HCT116 (cell line): ENCODE measurements at regions not wholly inside any gene's neighbourhood (a gene's known extent, or its start where the extent isn't known, plus 50 kb on each side); places are given as distances from the start of the nearest gene placed in this dataset.

Experiments used
- ATAC-seq: fragments of 200-7000 bp; cut with Tn5 transposase; 2 replicates; pipeline ENCODE4 v1.9.1; 2020; ENCODE audit warnings: mild to moderate bottlenecking, moderate library complexity
- BruUV-seq: library from RNA; stranded (reverse); fragments of 400-500 nt; replicated peaks from 2 replicates; lab custom pipeline; 2021; lab: Mats Ljungman, UMichigan
- CTCF ChIA-PET: fragments of 300-600 bp; sonication (Branson Sonifier 250); formaldehyde crosslinking; loops from one replicate; lab custom pipeline; 2021; ENCODE audit warnings: antibody characterized with exemption; lab: Charles Lee
- POLR2A ChIA-PET: fragments of 300-600, 350-600 bp; sonication (Branson Sonifier 250); formaldehyde crosslinking; loops from one replicate; lab custom pipeline; 2021; ENCODE audit warnings: antibody characterized with exemption; lab: Charles Lee
- RAD21 ChIA-PET, 2 experiments: fragments of 300-600 bp; sonication (Branson Sonifier 250); formaldehyde crosslinking; loops; one replicate each; lab custom pipeline; 2023; ENCODE audit warnings: low total read pairs in 2 of 2; ENCODE audit not compliant: uncharacterized antibody in 2 of 2, unreplicated experiment in 2 of 2, low non-redundant PET in 1 of 2; lab: Charles Lee
- DNase-seq: peaks from one replicate; pipeline ENCODE4 v3.0.0-alpha.2; 2010; ENCODE audit warnings: low read depth, low spot score
- H2AFZ ChIP-seq: fragments of 200-600 bp; shearing (Covaris generic), sonication (generic); 2 replicates; pipeline ENCODE4 v1.6.1; 2017; ENCODE audit warnings: low read depth, mixed run types, mixed read lengths, antibody characterized with exemption, low read length; ENCODE audit not compliant: poor library complexity, severe bottlenecking
- H3K27ac ChIP-seq: 2 replicates; pipeline ENCODE4 v1.5.1; 2012; ENCODE audit warnings: low read depth, low read length
- H3K27me3 ChIP-seq: fragments of 200-600 bp; sonication (generic); 2 replicates; pipeline ENCODE4 v1.6.1; 2016; ENCODE audit warnings: mixed run types, low read length, mixed read lengths; ENCODE audit not compliant: insufficient read depth
- H3K36me3 ChIP-seq, 2 experiments: fragments of 200-500 bp in 1 of 2; fragments of 200-600 bp in 1 of 2; sonication (Bioruptor generic) in 1 of 2; sonication (generic) in 1 of 2; 2 replicates each; pipeline versions ENCODE4 v1.5.1 to v1.6.1; 2014 to 2016; ENCODE audit warnings: low read length in 2 of 2, inconsistent platforms in 1 of 2, mixed read lengths in 1 of 2, mixed run types in 1 of 2; ENCODE audit not compliant: insufficient read depth in 2 of 2, control insufficient read depth in 1 of 2
- H3K4me1 ChIP-seq, 2 experiments: fragments of 200-600 bp in 1 of 2; sonication (generic) in 1 of 2; 2 replicates each; pipeline versions ENCODE4 v1.5.1 to v1.6.1; 2012 to 2017; ENCODE audit warnings: low read length in 2 of 2, inconsistent platforms in 1 of 2, mild to moderate bottlenecking in 1 of 2, mixed read lengths in 1 of 2, mixed run types in 1 of 2, moderate library complexity in 1 of 2; ENCODE audit not compliant: insufficient read depth in 2 of 2, control insufficient read depth in 1 of 2
- H3K4me2 ChIP-seq: fragments of 200-600 bp; sonication (generic); 2 replicates; pipeline ENCODE4 v1.6.1; 2017; ENCODE audit warnings: mixed run types, low read length, mixed read lengths
- H3K4me3 ChIP-seq, 2 experiments: fragments of 200-600 bp in 1 of 2; sonication (generic) in 1 of 2; replicated peaks in 1 of 2; 2 replicates each; pipeline ENCODE4 v1.5.1; 2011 to 2016; ENCODE audit warnings: low read length in 2 of 2, control low read depth in 1 of 2, low read depth in 1 of 2, mild to moderate bottlenecking in 1 of 2, mixed read lengths in 1 of 2, mixed run types in 1 of 2
- H3K79me2 ChIP-seq: fragments of 200-600 bp; sonication (generic); 2 replicates; pipeline ENCODE4 v1.6.1; 2017; ENCODE audit warnings: mild to moderate bottlenecking, mixed run types, low read length, moderate library complexity, mixed read lengths; ENCODE audit not compliant: insufficient read depth
- H3K9ac ChIP-seq: fragments of 200-600 bp; sonication (generic); 2 replicates; pipeline ENCODE4 v1.6.1; 2016; ENCODE audit warnings: low read length, mixed read lengths
- H3K9me2 ChIP-seq: fragments of 200-600 bp; sonication (generic), shearing (Covaris generic); 2 replicates; pipeline ENCODE4 v1.6.1; 2017; ENCODE audit warnings: mixed run types, mild to moderate bottlenecking, moderate library complexity; ENCODE audit not compliant: insufficient read depth
- H3K9me3 ChIP-seq, 2 experiments: fragments of 200-500 bp in 1 of 2; fragments of 200-600 bp in 1 of 2; sonication (Bioruptor generic) in 1 of 2; sonication (generic) in 1 of 2; 2 replicates each; pipeline ENCODE4 v1.6.1; 2014 to 2017; ENCODE audit warnings: low read length in 2 of 2, mixed read lengths in 2 of 2, inconsistent platforms in 1 of 2, low read depth in 1 of 2, mild to moderate bottlenecking in 1 of 2, mixed run types in 1 of 2, moderate library complexity in 1 of 2; ENCODE audit not compliant: control insufficient read depth in 1 of 2, insufficient read depth in 1 of 2
- H4K20me1 ChIP-seq: fragments of 200-600 bp; sonication (generic), shearing (Covaris generic); 2 replicates; pipeline ENCODE4 v1.6.1; 2017; ENCODE audit warnings: mixed run types, mild to moderate bottlenecking, moderate library complexity; ENCODE audit not compliant: insufficient read depth
- CBX3 ChIP-seq: IDR thresholded peaks from 2 replicates; pipeline ENCODE4 v1.6.1; 2012; ENCODE audit warnings: low read depth
- CEBPB ChIP-seq: IDR thresholded peaks from 2 replicates; pipeline ENCODE4 v1.6.1; 2012; ENCODE audit warnings: low read depth
- ELF1 ChIP-seq: IDR thresholded peaks from 2 replicates; pipeline ENCODE4 v1.6.1; 2012; ENCODE audit warnings: low read depth, borderline replicate concordance
- FOSL1 ChIP-seq: IDR thresholded peaks from 2 replicates; pipeline ENCODE4 v1.6.1; 2012; ENCODE audit warnings: low read depth
- POLR2A ChIP-seq: IDR thresholded peaks from 2 replicates; pipeline ENCODE4 v1.7.0; 2011; ENCODE audit warnings: borderline replicate concordance; ENCODE audit not compliant: insufficient read depth, insufficient read length; ENCODE audit errors: extremely low read depth
- POLR2AphosphoS5 ChIP-seq: IDR thresholded peaks from 2 replicates; pipeline ENCODE4 v1.6.1; 2011; ENCODE audit warnings: mild to moderate bottlenecking, low read depth, low read length, moderate library complexity
- RAD21 ChIP-seq: IDR thresholded peaks from 2 replicates; pipeline ENCODE4 v1.6.1; 2012; ENCODE audit warnings: low read depth, mild to moderate bottlenecking
- REST ChIP-seq: IDR thresholded peaks from 2 replicates; pipeline ENCODE4 v1.6.1; 2012; ENCODE audit warnings: low read depth
- YY1 ChIP-seq: IDR thresholded peaks from 2 replicates; pipeline ENCODE4 v1.6.1; 2011; ENCODE audit warnings: low read length, low read depth, moderate library complexity, mild to moderate bottlenecking; ENCODE audit not compliant: insufficient replicate concordance; ENCODE audit errors: extremely low read depth
- ZBTB33 ChIP-seq: IDR thresholded peaks from 2 replicates; pipeline ENCODE4 v1.6.1; 2011; ENCODE audit warnings: mild to moderate bottlenecking, low read length, moderate library complexity; ENCODE audit not compliant: insufficient replicate concordance; ENCODE audit errors: extremely low read depth
- ZFX ChIP-seq: fragments of 450-650 bp; IDR thresholded peaks from 2 replicates; pipeline ENCODE4 v1.6.1; 2017
- ZNF274 ChIP-seq: fragments of 200-500 bp; sonication (Bioruptor generic); IDR thresholded peaks from 2 replicates; pipeline ENCODE4 v1.6.1; 2014; ENCODE audit warnings: mild to moderate bottlenecking, low read depth, low read length, inconsistent platforms
- intact Hi-C: fragments of 100-400 bp; cut with micrococcal nuclease; formaldehyde crosslinking; loops from 2 replicates; pipeline ENCODE4 v1.10.0; 2022
- TF ChIP-seq, protein P1 (sequence below): IDR thresholded peaks from 2 replicates; pipeline ENCODE4 v1.6.1; 2012
- TF ChIP-seq, protein P2 (sequence below), 3 experiments: fragments of 200-600 bp in 1 of 3; sonication (generic) in 1 of 3; IDR thresholded peaks in 2 of 3; conservative IDR thresholded peaks in 1 of 3; 2 replicates each; pipeline ENCODE4 v1.5.1; 2012 to 2017; ENCODE audit warnings: low read depth in 2 of 3, low read length in 2 of 3, antibody characterized with exemption in 1 of 3, borderline replicate concordance in 1 of 3, control low read depth in 1 of 3, mild to moderate bottlenecking in 1 of 3, mixed read lengths in 1 of 3, mixed run types in 1 of 3, moderate library complexity in 1 of 3; ENCODE audit not compliant: insufficient read depth in 1 of 3

DNA sequence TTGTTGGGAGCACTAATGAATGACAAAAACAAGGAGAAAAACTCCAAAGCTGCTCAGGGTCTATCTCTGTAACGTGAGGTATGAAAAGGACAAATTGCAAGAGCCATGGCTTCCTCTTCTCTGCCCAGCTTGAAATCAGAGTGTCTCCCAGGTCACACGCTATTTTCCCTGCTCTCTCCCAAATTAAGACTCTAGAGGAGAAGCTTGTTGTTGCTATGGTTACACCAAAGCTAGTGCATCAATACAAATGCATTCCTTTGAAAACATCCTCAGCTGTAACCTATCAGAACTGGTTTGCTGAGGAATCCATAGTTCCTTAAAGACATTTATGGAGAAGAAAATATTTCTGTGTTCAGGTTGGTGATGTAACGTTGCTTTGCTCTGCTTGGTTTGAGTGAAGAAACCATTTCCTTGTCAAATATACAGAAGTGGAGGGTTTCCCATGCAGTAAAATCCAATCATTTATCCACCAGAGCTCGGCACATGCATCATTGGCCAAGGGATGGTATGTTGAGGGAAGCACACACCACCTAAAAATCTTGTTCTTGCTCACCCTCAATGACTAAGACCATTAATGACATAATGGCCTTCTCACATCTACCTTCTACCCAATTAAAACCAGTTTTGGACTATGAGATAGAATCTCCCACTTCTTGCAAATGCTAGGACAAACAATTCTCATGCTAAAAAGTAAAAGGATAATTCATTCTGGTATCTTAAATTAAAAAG, 2135.6 kb upstream of the CELF4 start:
- ATAC-seq (no peak), DNase-seq (no peak)
- no peak for TF ChIP-seq ZFX
- no peak for TF ChIP-seq POLR2A
- no peak for TF ChIP-seq ZBTB33
- TF ChIP-seq CEBPB: no peak
- TF ChIP-seq REST: no peak
- no peak for TF ChIP-seq RAD21
- no peak for TF ChIP-seq ZNF274
- no peak for TF ChIP-seq YY1
- TF ChIP-seq, protein P1, sequence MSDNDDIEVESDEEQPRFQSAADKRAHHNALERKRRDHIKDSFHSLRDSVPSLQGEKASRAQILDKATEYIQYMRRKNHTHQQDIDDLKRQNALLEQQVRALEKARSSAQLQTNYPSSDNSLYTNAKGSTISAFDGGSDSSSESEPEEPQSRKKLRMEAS: no peak
- no peak for TF ChIP-seq POLR2AphosphoS5
- TF ChIP-seq, protein P2, sequence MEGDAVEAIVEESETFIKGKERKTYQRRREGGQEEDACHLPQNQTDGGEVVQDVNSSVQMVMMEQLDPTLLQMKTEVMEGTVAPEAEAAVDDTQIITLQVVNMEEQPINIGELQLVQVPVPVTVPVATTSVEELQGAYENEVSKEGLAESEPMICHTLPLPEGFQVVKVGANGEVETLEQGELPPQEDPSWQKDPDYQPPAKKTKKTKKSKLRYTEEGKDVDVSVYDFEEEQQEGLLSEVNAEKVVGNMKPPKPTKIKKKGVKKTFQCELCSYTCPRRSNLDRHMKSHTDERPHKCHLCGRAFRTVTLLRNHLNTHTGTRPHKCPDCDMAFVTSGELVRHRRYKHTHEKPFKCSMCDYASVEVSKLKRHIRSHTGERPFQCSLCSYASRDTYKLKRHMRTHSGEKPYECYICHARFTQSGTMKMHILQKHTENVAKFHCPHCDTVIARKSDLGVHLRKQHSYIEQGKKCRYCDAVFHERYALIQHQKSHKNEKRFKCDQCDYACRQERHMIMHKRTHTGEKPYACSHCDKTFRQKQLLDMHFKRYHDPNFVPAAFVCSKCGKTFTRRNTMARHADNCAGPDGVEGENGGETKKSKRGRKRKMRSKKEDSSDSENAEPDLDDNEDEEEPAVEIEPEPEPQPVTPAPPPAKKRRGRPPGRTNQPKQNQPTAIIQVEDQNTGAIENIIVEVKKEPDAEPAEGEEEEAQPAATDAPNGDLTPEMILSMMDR (IDR thresholded peaks at IDR 0.05 in 2 of 3, conservative IDR thresholded peaks at IDR 0.05 in 1 of 3; ENCODE audit: borderline replicate concordance in 1 of 3, insufficient read depth in 1 of 3, low read depth in 2 of 3, low read length in 2 of 3): no peak
- no peak for TF ChIP-seq CBX3
- no peak for TF ChIP-seq FOSL1
- no peak for TF ChIP-seq ELF1
- 0 out of 4 replicates have a peak, but pooled peaks cover 0 to 2% of the 10 kb centered on the region in 2 experiments for H3K9me3 ChIP-seq
- no peak overlapping the region for H3K4me3 ChIP-seq
- intact Hi-C loops: no loop called here
- no peaks in the 10 kb centered on the region for H3K4me1 ChIP-seq
- ChIA-PET CTCF (no interaction called here), POLR2A (no interaction called here), RAD21 (no interaction called here)
- no peaks in the 10 kb centered on the region for H3K79me2 ChIP-seq
- H3K9me2 ChIP-seq: no peaks in the 10 kb centered on the region
- H3K27me3 ChIP-seq: no peaks in the 10 kb centered on the region
- no peak overlapping the region for H2AFZ ChIP-seq
- no TSS peak for BruUV-seq
- H3K4me2 ChIP-seq: no peak overlapping the region
- H4K20me1 ChIP-seq: no peaks in the 10 kb centered on the region
- no peaks in the 10 kb centered on the region for H3K36me3 ChIP-seq
- H3K9ac ChIP-seq: no peak overlapping the region
- H3K27ac ChIP-seq: no peak overlapping the region
